HepG2 (cell line): ENCODE measurements at regions not wholly inside any gene's neighbourhood (a gene's known extent, or its start where the extent isn't known, plus 50 kb on each side); places are given as distances from the start of the nearest gene placed in this dataset.

ENCODE experiments used
- CC2D1A ChIP-seq: sonication (generic); formaldehyde crosslinking; IDR thresholded peaks from 2 replicates; pipeline ENCODE4 v1.8.1; 2023; ENCODE audit warnings: mild to moderate bottlenecking, missing genetic modification reagents
- NR3C1 ChIP-seq: sonication (generic); formaldehyde crosslinking; IDR thresholded peaks from 2 replicates; pipeline ENCODE4 v1.4.0; 2020; ENCODE audit warnings: missing genetic modification reagents
- PAWR ChIP-seq: sonication (generic); formaldehyde crosslinking; IDR thresholded peaks from 2 replicates; pipeline ENCODE4 v1.4.0; 2020; ENCODE audit warnings: missing genetic modification reagents, mild to moderate bottlenecking, borderline replicate concordance
- SKI ChIP-seq: fragments of 450-650 bp; IDR thresholded peaks from one replicate; pipeline ENCODE4 v1.6.1; 2018; ENCODE audit warnings: mild to moderate bottlenecking; ENCODE audit not compliant: partially characterized antibody
- TBP ChIP-seq: sonication (generic); formaldehyde crosslinking; IDR thresholded peaks from 2 replicates; pipeline ENCODE4 v1.5.0; 2020; ENCODE audit warnings: missing genetic modification reagents
- THAP7 ChIP-seq: sonication (generic); formaldehyde crosslinking; IDR thresholded peaks from 2 replicates; pipeline ENCODE4 v1.8.1; 2023; ENCODE audit warnings: mild to moderate bottlenecking, missing genetic modification reagents
- ZFAT ChIP-seq: sonication (generic); formaldehyde crosslinking; conservative IDR thresholded peaks from 2 replicates; pipeline ENCODE4 v1.8.1; 2023; ENCODE audit warnings: missing genetic modification reagents, inconsistent platforms
- ZNF33B ChIP-seq: sonication (generic); formaldehyde crosslinking; IDR thresholded peaks from 2 replicates; pipeline ENCODE4 v1.5.1; 2020; ENCODE audit warnings: mild to moderate bottlenecking, missing genetic modification reagents
- ZNF609 ChIP-seq: sonication (generic); formaldehyde crosslinking; IDR thresholded peaks from 2 replicates; pipeline ENCODE4 v1.4.0; 2020; ENCODE audit warnings: mild to moderate bottlenecking, missing genetic modification reagents, borderline replicate concordance
- ZNF703 ChIP-seq: sonication (generic); formaldehyde crosslinking; IDR thresholded peaks from 2 replicates; pipeline ENCODE4 v1.5.1; 2020; ENCODE audit warnings: missing genetic modification reagents, mild to moderate bottlenecking, moderate library complexity, borderline replicate concordance

DNA sequence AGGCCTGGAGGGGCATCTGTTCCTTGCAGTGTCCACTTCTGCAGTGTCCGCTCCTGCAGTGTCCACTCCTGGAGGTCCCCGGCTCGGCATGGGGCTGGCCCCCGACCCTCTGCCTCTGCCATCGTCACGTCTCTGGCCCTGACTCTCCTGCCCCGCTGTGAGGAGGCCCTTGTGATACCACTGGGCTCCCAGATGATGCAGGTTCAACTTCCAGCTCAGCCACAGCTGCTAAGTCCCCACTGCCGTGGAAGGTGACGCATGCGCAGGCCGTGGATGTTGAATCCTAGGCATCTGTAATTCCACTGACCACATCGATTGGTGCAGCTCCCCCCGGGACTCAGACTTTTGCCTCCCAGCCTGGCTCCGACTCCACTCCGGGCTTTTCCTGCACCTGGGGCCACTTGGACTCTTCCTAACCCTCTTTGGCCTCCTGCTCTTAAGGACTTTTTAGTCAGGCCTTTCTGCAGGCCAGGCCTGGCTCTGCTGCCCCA is 95.1 kb downstream of the GLRX3 start (continued):
- TF ChIP-seq ZNF609 (CRISPR knock-in tag) (no peak), THAP7 (no peak), CC2D1A (CRISPR knock-in tag) (no peak), ZNF703 (CRISPR knock-in tag) (no peak), ZNF33B (CRISPR knock-in tag) (no peak), PAWR (CRISPR knock-in tag) (no peak), SKI (no peak), TBP (CRISPR knock-in tag) (no peak), ZFAT (no peak), NR3C1 (no peak)
